ENCODE measurements at regions not wholly inside any gene's neighbourhood (a gene's known extent, or its start where the extent isn't known, plus 50 kb on each side); places are given as distances from the start of the nearest gene placed in this dataset.

DNA sequence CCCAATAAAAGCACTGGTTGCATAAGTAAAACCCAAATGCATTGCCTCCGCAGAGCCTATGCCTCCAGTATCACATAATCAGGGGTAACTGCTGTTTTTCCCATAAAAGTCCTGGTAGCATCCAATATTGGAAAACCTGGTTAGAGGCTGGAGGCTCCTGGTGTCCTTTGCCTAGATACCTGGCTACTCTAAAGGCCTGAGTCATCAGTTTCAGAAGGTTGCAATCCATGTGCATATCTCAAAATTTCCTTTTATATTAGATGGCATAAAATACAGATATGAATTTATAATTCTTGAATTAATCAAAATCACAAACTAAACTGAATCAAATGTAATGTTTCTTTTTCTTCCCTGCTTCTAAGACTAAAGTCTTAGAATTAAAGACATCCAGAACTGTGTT is 164.2 kb upstream of the DCN start:
- Histone ChIP-seq H3K4me3 (no peak overlapping the region), H3K27ac (no peak overlapping the region)
- no peak for DNase-seq (ENCODE audit: low spot score)
- TF ChIP-seq, protein P1, sequence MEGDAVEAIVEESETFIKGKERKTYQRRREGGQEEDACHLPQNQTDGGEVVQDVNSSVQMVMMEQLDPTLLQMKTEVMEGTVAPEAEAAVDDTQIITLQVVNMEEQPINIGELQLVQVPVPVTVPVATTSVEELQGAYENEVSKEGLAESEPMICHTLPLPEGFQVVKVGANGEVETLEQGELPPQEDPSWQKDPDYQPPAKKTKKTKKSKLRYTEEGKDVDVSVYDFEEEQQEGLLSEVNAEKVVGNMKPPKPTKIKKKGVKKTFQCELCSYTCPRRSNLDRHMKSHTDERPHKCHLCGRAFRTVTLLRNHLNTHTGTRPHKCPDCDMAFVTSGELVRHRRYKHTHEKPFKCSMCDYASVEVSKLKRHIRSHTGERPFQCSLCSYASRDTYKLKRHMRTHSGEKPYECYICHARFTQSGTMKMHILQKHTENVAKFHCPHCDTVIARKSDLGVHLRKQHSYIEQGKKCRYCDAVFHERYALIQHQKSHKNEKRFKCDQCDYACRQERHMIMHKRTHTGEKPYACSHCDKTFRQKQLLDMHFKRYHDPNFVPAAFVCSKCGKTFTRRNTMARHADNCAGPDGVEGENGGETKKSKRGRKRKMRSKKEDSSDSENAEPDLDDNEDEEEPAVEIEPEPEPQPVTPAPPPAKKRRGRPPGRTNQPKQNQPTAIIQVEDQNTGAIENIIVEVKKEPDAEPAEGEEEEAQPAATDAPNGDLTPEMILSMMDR (IDR thresholded peaks at IDR 0.05): no peak

DNA sequence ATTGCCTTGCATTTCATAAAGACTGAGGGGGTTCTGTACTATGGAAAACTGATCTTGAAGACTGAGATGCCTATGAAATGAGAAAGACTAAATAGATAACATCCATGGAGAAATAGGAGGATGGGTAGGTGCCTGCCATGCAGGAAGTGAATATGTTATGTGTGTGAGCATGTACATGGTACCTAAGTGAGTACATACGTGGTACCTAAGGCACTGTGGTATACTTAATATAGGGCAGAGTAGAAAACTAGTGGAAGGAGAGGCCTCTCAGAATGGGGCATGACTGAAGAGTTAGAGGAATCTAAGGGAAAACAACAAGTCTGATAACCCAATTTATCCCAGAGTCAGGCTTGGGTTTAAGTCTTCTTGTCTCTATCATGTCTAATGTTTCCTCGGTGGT is 161.8 kb upstream of the DCN start:
- TF ChIP-seq, protein P1 (IDR thresholded peaks at IDR 0.05): no peak
- no peak overlapping the region for H3K27ac ChIP-seq
- H3K4me3 ChIP-seq: no peak overlapping the region
- DNase-seq (ENCODE audit: low spot score): no peak

DNA sequence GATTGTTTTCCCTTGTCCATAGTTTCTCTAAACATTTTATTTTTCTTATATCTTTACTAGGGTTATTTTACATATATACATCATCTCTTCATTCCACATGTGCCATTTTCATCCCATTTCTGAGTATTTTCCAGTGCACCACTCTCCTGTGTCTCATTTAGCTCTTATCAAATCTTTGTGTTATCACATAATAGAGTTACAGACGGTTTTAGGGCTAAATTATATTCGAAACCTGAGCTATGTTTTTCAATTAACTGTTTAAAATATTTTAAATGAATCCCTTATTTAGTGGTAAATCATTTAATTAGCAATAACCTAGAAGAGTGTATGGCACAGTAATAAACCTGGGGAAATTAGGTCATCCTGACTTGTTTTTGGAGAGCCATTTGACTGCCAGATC is 160.4 kb upstream of the DCN start:
- TF ChIP-seq, protein P1 (IDR thresholded peaks at IDR 0.05): no peak
- Histone ChIP-seq H3K4me3 (no peak overlapping the region), H3K27ac (no peak overlapping the region)
- DNase-seq (ENCODE audit: low spot score): no peak

DNA sequence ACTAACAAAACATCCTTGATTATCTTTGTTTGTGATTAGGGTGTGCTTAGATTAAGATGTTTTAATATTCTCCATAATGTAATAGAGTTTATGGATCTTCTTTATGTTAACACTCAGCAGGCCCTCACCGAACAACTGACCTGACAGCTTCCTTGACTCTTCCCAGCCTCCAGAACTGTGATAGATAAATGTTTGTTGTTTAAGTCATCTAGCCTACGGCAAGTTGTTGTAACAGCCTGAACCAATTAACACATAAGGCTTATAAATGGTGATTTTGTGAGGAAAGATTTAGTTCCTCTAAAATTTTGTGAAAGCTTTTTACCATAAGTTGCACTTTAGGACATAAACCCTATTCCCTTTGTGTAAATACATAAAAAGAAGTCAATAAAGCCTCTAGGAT is 156.5 kb upstream of the DCN start:
- DNase-seq (ENCODE audit: low spot score): no peak
- Histone ChIP-seq H3K4me3 (no peak overlapping the region), H3K27ac (no peak overlapping the region)
- TF ChIP-seq, protein P1 (IDR thresholded peaks at IDR 0.05): no peak

DNA sequence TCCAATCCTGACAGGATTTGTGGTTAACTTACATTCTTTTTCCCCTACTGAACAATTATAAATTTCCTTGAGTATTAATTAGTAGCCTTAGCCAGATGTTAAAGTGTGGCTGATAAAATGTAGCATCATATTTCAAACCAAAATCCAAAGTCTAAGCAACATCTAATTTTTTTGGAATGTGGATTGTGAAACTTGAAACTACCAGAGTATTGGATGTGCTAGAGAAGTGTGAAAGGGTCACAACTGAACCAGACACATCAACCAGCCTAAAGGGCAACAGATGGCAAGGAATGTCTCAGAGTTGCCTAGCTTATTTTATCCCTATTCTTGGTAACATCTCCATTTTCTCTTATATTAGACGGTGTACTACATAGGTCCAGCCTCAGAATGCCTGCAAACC is 153.1 kb upstream of the DCN start:
- Histone ChIP-seq H3K4me3 (no peak overlapping the region), H3K27ac (no peak overlapping the region)
- TF ChIP-seq, protein P1 (IDR thresholded peaks at IDR 0.05): no peak
- no peak for DNase-seq (ENCODE audit: low spot score)

DNA sequence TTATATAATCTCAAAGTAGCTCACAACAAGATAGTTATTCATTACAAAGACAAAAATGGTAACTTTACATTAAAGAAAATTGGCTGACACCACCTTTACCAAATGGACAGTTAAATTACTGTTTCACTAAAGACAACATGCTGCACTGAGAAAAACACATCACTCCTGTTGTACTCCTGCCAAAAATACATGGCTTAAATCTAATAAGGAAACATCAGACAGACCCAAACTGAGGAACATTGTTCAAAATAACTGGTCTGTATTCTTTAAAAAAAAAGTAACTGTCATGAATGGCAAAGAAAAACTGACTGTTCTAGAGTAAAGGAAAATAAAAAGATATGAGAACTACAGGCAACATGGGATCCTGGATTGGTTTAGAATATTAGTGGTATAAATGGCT is 151.3 kb upstream of the DCN start:
- Histone ChIP-seq H3K27ac (no peak overlapping the region), H3K4me3 (no peak overlapping the region)
- DNase-seq (ENCODE audit: low spot score): no peak
- TF ChIP-seq, protein P1 (IDR thresholded peaks at IDR 0.05): no peak

DNA sequence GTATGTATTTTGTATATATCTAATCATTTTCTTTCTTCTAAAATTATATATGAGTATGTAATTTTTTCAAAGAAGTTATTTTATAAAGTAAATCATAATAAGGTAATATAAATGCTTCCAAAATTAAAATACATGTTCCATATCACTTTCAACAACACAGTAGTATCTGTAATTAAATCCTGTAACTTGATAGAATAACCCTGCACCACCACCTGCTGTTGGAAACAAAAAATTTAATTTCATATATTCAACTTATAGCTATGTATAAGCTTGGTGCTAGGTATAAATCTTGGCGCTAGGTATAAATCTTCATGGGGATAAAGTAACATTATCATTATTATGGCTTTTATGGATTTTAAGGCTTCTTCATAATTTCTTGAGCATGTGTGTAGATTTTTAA is 149.7 kb upstream of the DCN start:
- Histone ChIP-seq H3K4me3 (no peak overlapping the region), H3K27ac (no peak overlapping the region)
- no peak for DNase-seq (ENCODE audit: low spot score)
- TF ChIP-seq, protein P1 (IDR thresholded peaks at IDR 0.05): no peak
